ENCODE measurements at regions not wholly inside any gene's neighbourhood (a gene's known extent, or its start where the extent isn't known, plus 50 kb on each side); places are given as distances from the start of the nearest gene placed in this dataset.

DNA sequence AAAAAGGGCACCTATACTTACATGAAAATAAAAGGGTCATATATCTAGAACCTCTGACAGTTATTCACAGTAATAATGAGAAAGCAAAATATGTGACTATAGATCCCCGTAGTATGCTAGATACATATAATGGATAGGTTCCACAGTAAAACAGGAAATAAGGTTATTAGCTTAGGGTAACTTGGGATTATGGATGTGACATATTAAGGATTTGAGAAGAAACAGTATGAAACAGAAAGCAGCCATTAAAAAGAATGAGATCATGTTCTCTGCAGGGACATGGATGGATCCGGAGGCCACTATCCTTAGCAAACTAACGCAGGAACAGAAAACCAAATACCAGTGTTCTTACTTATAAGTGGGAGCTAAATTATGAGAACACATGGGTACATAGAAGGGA is 1547.3 kb downstream of the BRINP3 start:
- no peak for TF ChIP-seq EZH2phosphoT487 (IDR thresholded peaks at IDR 0.05; ENCODE audit: insufficient read depth, low read depth)
- TF ChIP-seq EZH2 (IDR thresholded peaks at IDR 0.05; ENCODE audit: insufficient read depth, poor library complexity, severe bottlenecking), result no peak
